Spleen (tissue), 11 donors: ENCODE measurements at regions not wholly inside any gene's neighbourhood (a gene's known extent, or its start where the extent isn't known, plus 50 kb on each side); places are given as distances from the start of the nearest gene placed in this dataset.

Experiments used
- DNase-seq: peaks from one replicate; pipeline ENCODE4 v3.0.0-alpha.2; 2020
- H3K27ac ChIP-seq, 8 donors: fragments of 200-600 bp; sonication (generic) in 7 of 8; 1 replicate in 4 of 8; 2 replicates in 4 of 8; pipeline versions ENCODE4 v1.5.0 to v1.8.0; 2016 to 2021; ENCODE audit warnings: inconsistent platforms in 4 of 8, mild to moderate bottlenecking in 4 of 8, moderate library complexity in 1 of 8
- H3K27me3 ChIP-seq, 7 donors: fragments of 200-600 bp; sonication (generic) in 6 of 7; replicated peaks in 1 of 7; 1 replicate in 4 of 7; 2 replicates in 3 of 7; pipeline versions ENCODE4 v1.5.0 to v1.8.0; 2016 to 2021; ENCODE audit warnings: inconsistent platforms in 3 of 7, mild to moderate bottlenecking in 1 of 7
- H3K36me3 ChIP-seq, 6 donors: fragments of 200-600 bp; sonication (generic) in 5 of 6; 1 replicate in 4 of 6; 2 replicates in 2 of 6; pipeline versions ENCODE4 v1.5.0 to v1.8.0; 2016 to 2021; ENCODE audit warnings: inconsistent platforms in 2 of 6
- H3K4me1 ChIP-seq, 6 donors: fragments of 200-600 bp; sonication (generic) in 5 of 6; 1 replicate in 3 of 6; 2 replicates in 3 of 6; pipeline versions ENCODE4 v1.5.0 to v1.8.0; 2016 to 2021; ENCODE audit warnings: inconsistent platforms in 3 of 6
- H3K4me3 ChIP-seq, 8 donors: fragments of 200-600 bp; sonication (generic) in 7 of 8; 1 replicate in 4 of 8; 2 replicates in 4 of 8; pipeline versions ENCODE4 v1.5.0 to v1.8.0; 2016 to 2021; ENCODE audit warnings: inconsistent platforms in 4 of 8, mild to moderate bottlenecking in 4 of 8, moderate library complexity in 2 of 8
- H3K9me3 ChIP-seq, 8 donors: fragments of 200-600 bp; sonication (generic) in 7 of 8; 1 replicate in 4 of 8; 2 replicates in 4 of 8; pipeline versions ENCODE4 v1.5.0 to v1.8.0; 2016 to 2021; ENCODE audit warnings: inconsistent platforms in 4 of 8
- POLR2A ChIP-seq, 3 donors: fragments of 450-650 bp; IDR thresholded peaks; one replicate each; pipeline ENCODE4 v1.5.1; 2017; ENCODE audit warnings: antibody characterized with exemption in 3 of 3, mild to moderate bottlenecking in 1 of 3
- POLR2AphosphoS5 ChIP-seq, 3 donors: sonication (generic); formaldehyde crosslinking; IDR thresholded peaks; one replicate each; pipeline ENCODE4 v1.5.1; 2017; ENCODE audit warnings: antibody characterized with exemption in 3 of 3
- WGBS, 5 donors: extraction: QIAGEN DNeasy Blood & Tissue Kit in 3 of 5; methylation state at CpG; one replicate each; pipeline versions ENCODE4 v1.1.5 to v1.1.7; 2013 to 2018; 5-methylcytosine and 5-hydroxymethylcytosine counted together
- intact Hi-C: fragments of 100-400 bp; cut with DNase I; formaldehyde crosslinking; loops from one replicate; pipeline ENCODE4 v1.15.0; 2023; ENCODE audit warnings: low total_unique reads
- TF ChIP-seq, protein P1 (sequence below), 11 experiments: fragments of 200-600 bp in 7 of 11; fragments of 450-650 bp in 4 of 11; sonication (generic) in 4 of 11; IDR thresholded peaks in 8 of 11; conservative IDR thresholded peaks in 3 of 11; 1 replicate in 7 of 11; 2 replicates in 4 of 11; pipeline versions ENCODE4 v1.4.0 to v1.8.0; 2016 to 2021; ENCODE audit warnings: antibody characterized with exemption in 11 of 11, inconsistent platforms in 4 of 11, mild to moderate bottlenecking in 1 of 11
- donor health status: healthy with polysubstance abuse.
- donor health status: DM: no; HTN: no; CAD: no; lungs with moderate emphysema.
- donor health status: DM: no; HTN: no; CAD: no.
- donor health status: Bipolar disorder and iron deficiency.
- donor health status: healthy.
- donor health status: DM: no; HTN: no; CAD: no.
- donor health status: DM: yes; HTN: yes; CAD: no.

DNA sequence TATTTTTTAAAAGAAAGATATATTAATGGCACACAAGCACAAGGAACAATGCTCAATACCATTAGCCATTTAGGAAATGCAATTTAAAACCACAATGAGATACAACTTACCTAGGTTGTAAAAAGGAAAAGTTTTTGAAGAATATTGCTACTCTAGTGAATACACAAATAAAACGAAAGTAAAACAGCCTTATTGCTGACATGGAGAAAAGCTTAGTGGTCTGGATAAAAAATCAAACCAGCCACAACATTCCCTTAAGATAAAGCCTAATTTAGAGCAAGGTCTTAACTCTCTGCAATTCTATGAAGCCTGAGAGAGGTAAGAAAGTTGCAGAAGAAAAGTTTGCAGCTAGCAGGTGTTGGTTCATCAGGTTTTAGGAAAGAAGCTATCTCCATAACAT lies 892.7 kb upstream of the ALCAM start:
- no peak overlapping the region for H3K27ac ChIP-seq
- H3K4me3 ChIP-seq = no peak overlapping the region
- H3K9me3 ChIP-seq = peaks cover 0 to 43% (median 35%) of the 10 kb centered on the region in 8 donors
- no peaks in the 10 kb centered on the region for H3K27me3 ChIP-seq
- no peak for DNase-seq
- WGBS, 5 donors = 72 to 84% (median 79%) methylated on average over 1 of the region's 1 CpG
- TF ChIP-seq, protein P1, sequence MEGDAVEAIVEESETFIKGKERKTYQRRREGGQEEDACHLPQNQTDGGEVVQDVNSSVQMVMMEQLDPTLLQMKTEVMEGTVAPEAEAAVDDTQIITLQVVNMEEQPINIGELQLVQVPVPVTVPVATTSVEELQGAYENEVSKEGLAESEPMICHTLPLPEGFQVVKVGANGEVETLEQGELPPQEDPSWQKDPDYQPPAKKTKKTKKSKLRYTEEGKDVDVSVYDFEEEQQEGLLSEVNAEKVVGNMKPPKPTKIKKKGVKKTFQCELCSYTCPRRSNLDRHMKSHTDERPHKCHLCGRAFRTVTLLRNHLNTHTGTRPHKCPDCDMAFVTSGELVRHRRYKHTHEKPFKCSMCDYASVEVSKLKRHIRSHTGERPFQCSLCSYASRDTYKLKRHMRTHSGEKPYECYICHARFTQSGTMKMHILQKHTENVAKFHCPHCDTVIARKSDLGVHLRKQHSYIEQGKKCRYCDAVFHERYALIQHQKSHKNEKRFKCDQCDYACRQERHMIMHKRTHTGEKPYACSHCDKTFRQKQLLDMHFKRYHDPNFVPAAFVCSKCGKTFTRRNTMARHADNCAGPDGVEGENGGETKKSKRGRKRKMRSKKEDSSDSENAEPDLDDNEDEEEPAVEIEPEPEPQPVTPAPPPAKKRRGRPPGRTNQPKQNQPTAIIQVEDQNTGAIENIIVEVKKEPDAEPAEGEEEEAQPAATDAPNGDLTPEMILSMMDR (IDR thresholded peaks at IDR 0.05 in 8 of 11, conservative IDR thresholded peaks at IDR 0.05 in 3 of 11) = no peak
- intact Hi-C loops = no loop called here
- H3K36me3 ChIP-seq = no peaks in the 10 kb centered on the region
- H3K4me1 ChIP-seq = no peaks in the 10 kb centered on the region

DNA sequence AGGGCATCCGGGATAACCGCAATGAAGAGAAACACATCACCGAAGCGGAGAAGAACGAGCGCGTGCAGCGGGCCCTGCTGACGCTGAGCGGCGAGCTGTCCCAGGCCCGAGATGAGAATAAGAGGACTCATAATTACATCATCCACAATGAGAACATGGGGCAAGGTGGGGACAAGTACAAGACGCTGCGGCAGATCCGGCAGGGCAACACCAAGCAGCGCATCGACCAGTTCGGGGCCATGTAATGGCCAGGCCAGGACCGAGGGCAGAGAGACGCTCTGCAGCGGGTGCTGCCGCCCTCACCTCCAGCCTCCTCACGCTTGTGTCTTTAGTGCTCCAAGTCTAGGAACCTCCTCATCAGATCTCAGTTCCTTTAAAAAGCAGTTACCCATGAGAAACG lies 863.7 kb upstream of the ALCAM start:
- H3K9me3 ChIP-seq = peaks cover 0 to 10% (median 2%) of the 10 kb centered on the region in 8 donors
- 93 to 97% (median 96%) methylated on average over 24 of the region's 24 CpGs for WGBS, 5 donors
- H3K27me3 ChIP-seq = no peaks in the 10 kb centered on the region
- no peak overlapping the region for H3K4me3 ChIP-seq
- no peaks in the 10 kb centered on the region for H3K36me3 ChIP-seq
- H3K27ac ChIP-seq = no peak overlapping the region
- intact Hi-C loops = no loop called here
- no peak for DNase-seq
- TF ChIP-seq, protein P1 (IDR thresholded peaks at IDR 0.05 in 8 of 11, conservative IDR thresholded peaks at IDR 0.05 in 3 of 11) = no peak
- no peak for TF ChIP-seq POLR2A (IDR thresholded peaks at IDR 0.05)
- TF ChIP-seq POLR2AphosphoS5 (IDR thresholded peaks at IDR 0.05) = no peak
- peaks cover 0 to 3% (median 0%) of the 10 kb centered on the region in 6 donors for H3K4me1 ChIP-seq

DNA sequence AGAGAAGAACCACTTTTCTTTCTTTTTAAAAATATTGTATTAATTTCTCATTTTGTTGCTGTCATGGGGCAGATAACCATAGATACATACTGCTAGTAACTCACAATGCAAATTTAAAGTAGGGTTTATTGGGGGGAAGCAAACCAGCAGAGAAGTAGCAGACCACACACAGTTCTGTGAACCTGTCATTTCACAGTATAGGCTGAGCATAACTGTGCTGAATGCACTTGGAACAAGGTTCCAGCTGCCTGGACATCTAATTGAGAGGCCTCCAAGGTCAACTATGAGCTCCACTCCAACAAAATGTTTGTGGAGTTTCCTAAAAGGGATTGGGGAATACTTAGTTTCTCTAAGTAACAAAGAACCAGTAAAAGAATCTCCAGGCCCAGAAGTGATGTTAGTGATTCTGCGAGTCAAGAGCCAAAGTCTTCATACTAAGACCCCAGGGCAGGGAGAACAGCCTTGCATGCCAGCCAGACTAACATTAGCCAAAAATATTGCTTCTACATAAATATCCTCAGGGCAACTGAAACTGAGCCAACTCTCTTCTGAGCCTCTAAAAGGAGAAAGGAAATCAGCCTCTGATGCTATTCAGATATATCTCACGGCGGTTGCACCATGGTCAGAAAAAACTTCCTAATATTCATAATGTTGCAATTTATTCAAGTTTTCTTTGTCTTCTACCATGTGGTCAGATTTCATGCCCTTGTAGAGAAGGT lies 856.4 kb upstream of the ALCAM start:
- intact Hi-C loops = no loop called here
- TF ChIP-seq POLR2A (IDR thresholded peaks at IDR 0.05) (no peak), POLR2AphosphoS5 (IDR thresholded peaks at IDR 0.05) (no peak)
- TF ChIP-seq, protein P1 (IDR thresholded peaks at IDR 0.05 in 8 of 11, conservative IDR thresholded peaks at IDR 0.05 in 3 of 11) = no peak
- Histone ChIP-seq H3K27me3 (no peaks in the 10 kb centered on the region), H3K4me1 (peaks cover 0 to 3% (median 0%) of the 10 kb centered on the region in 6 donors), H3K36me3 (no peaks in the 10 kb centered on the region), H3K9me3 (peaks cover 0 to 19% (median 7%) of the 10 kb centered on the region in 8 donors), H3K27ac (no peak overlapping the region), H3K4me3 (no peak overlapping the region)
- WGBS, 5 donors = 70 to 85% (median 79%) methylated on average over 3 of the region's 3 CpGs
- no peak for DNase-seq

DNA sequence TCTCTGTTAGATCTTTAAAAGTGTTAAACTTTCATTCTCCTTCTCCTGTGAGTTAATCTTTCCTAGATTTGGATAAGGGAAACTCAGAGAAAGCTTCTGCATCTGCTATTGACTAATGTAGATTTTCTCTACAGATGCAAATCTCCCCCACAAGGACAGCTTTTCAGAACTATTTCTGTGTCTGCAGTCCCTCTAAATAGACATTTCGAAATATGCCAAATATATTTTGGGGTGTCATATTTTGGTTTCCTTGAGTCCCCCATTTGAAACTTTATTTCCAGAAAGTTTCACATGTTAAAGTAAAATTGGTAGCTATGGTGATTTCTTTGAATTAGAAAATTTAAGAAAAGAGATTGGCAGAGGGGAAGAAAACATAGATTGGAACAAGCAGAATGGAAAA lies 852.3 kb upstream of the ALCAM start:
- Histone ChIP-seq H3K9me3 (peaks cover 0 to 19% (median 7%) of the 10 kb centered on the region in 8 donors), H3K4me1 (peaks cover 0 to 3% (median under 1%) of the 10 kb centered on the region in 6 donors), H3K4me3 (no peak overlapping the region), H3K27me3 (no peaks in the 10 kb centered on the region), H3K36me3 (no peaks in the 10 kb centered on the region), H3K27ac (no peak overlapping the region)
- intact Hi-C loops = no loop called here
- DNase-seq = no peak
- 68 to 76% (median 70%) methylated on average over 1 of the region's 1 CpG for WGBS, 5 donors
- TF ChIP-seq, protein P1 (IDR thresholded peaks at IDR 0.05 in 8 of 11, conservative IDR thresholded peaks at IDR 0.05 in 3 of 11) = no peak
- TF ChIP-seq POLR2A (IDR thresholded peaks at IDR 0.05) (no peak), POLR2AphosphoS5 (IDR thresholded peaks at IDR 0.05) (no peak)
